Endodermal cell (in vitro differentiated cells): ENCODE measurements at regions not wholly inside any gene's neighbourhood (a gene's known extent, or its start where the extent isn't known, plus 50 kb on each side); places are given as distances from the start of the nearest gene placed in this dataset.

ENCODE experiments used
- DNase-seq: peaks from one replicate; pipeline ENCODE4 v3.0.0-alpha.2; 2017
- H3K27ac ChIP-seq: 2 replicates; pipeline ENCODE4 v1.5.1; 2013; ENCODE audit warnings: mild to moderate bottlenecking, low read depth, low read length, moderate library complexity
- H3K27me3 ChIP-seq: 2 replicates; pipeline ENCODE4 v1.6.1; 2013; ENCODE audit warnings: mild to moderate bottlenecking, low read length, moderate library complexity; ENCODE audit not compliant: insufficient read depth, control insufficient read depth, poor library complexity, severe bottlenecking
- H3K36me3 ChIP-seq: 2 replicates; pipeline ENCODE4 v1.7.0; 2013; ENCODE audit warnings: mild to moderate bottlenecking, low read length, moderate library complexity; ENCODE audit not compliant: control insufficient read depth, insufficient read depth
- H3K4me1 ChIP-seq: one replicate; pipeline ENCODE4 v1.7.0; 2013; ENCODE audit warnings: low read length; ENCODE audit not compliant: control insufficient read depth, insufficient read depth
- H3K4me3 ChIP-seq: 2 replicates; pipeline ENCODE4 v1.5.1; 2013; ENCODE audit warnings: mild to moderate bottlenecking, low read length, moderate library complexity
- H3K9ac ChIP-seq: 2 replicates; pipeline ENCODE4 v1.6.1; 2013; ENCODE audit warnings: mild to moderate bottlenecking, low read length, moderate library complexity; ENCODE audit not compliant: poor library complexity, severe bottlenecking; ENCODE audit errors: extremely low read depth
- H3K9me3 ChIP-seq: 2 replicates; pipeline ENCODE4 v1.6.1; 2013; ENCODE audit warnings: mild to moderate bottlenecking, low read length, moderate library complexity; ENCODE audit not compliant: control insufficient read depth
- H3K27ac Mint-ChIP-seq: 2 replicates; pipeline ENCODE4 v1.8.0; 2020; ENCODE audit warnings: mixed read lengths
- H3K27me3 Mint-ChIP-seq: 2 replicates; pipeline ENCODE4 v1.8.0; 2021; ENCODE audit warnings: mild to moderate bottlenecking, mixed read lengths; ENCODE audit not compliant: insufficient read depth
- H3K36me3 Mint-ChIP-seq: 2 replicates; pipeline ENCODE4 v1.8.0; 2020; ENCODE audit warnings: low read depth, mixed read lengths
- H3K4me1 Mint-ChIP-seq: 2 replicates; pipeline ENCODE4 v1.8.0; 2020; ENCODE audit warnings: mixed read lengths
- H3K4me3 Mint-ChIP-seq: 2 replicates; pipeline ENCODE4 v1.8.0; 2020; ENCODE audit warnings: mild to moderate bottlenecking, moderate library complexity, mixed read lengths
- H3K9me3 Mint-ChIP-seq: 2 replicates; pipeline ENCODE4 v1.8.0; 2020; ENCODE audit warnings: mild to moderate bottlenecking, mixed read lengths
- CTCF ChIP-seq: fragments of 200-600 bp; sonication (generic); conservative IDR thresholded peaks from 2 replicates; pipeline ENCODE4 v1.5.0; 2021; ENCODE audit warnings: antibody characterized with exemption, mild to moderate bottlenecking
- WGBS, 2 experiments: methylation state at CpG; one replicate each; pipeline versions ENCODE4 v1.1.5 to v1.1.7; 2013; ENCODE audit warnings: missing lambda C conversion rate in 2 of 2, mixed read lengths in 1 of 2; ENCODE audit not compliant: insufficient coverage in 1 of 2, insufficient read length in 1 of 2; 5-methylcytosine and 5-hydroxymethylcytosine counted together

GRCh38 chr2:192369969-192370368 lies 175.2 kb upstream of the TMEFF2 start:
- no peaks in the 10 kb centered on the region for H3K9me3 Mint-ChIP-seq
- Histone ChIP-seq H3K27me3 (no peaks in the 10 kb centered on the region), H3K9ac (no peak overlapping the region), H3K36me3 (no peaks in the 10 kb centered on the region), H3K27ac (no peak overlapping the region), H3K4me1 (no peaks in the 10 kb centered on the region), H3K4me3 (no peak overlapping the region), H3K9me3 (no peaks in the 10 kb centered on the region)
- no peak for DNase-seq
- H3K27me3 Mint-ChIP-seq = no peaks in the 10 kb centered on the region
- 94 to 100% methylated on average over 2 to 3 of the region's 3 CpGs for WGBS, 2 experiments
- H3K27ac Mint-ChIP-seq = no peak overlapping the region
- no peaks in the 10 kb centered on the region for H3K4me1 Mint-ChIP-seq
- no peaks in the 10 kb centered on the region for H3K36me3 Mint-ChIP-seq
- TF ChIP-seq CTCF = no peak
- H3K4me3 Mint-ChIP-seq = no peak overlapping the region

- peaks cover 11% of the 10 kb centered on the region for H3K4me1 Mint-ChIP-seq
- H3K27me3 ChIP-seq = no peaks in the 10 kb centered on the region
- no peak overlapping the region for H3K9ac ChIP-seq
- H3K27me3 Mint-ChIP-seq = no peaks in the 10 kb centered on the region
- no peak overlapping the region for H3K4me3 ChIP-seq
- WGBS, 2 experiments = 92 to 93% methylated on average over 3 of the region's 3 CpGs
- H3K9me3 Mint-ChIP-seq = no peaks in the 10 kb centered on the region
- no peak overlapping the region for H3K27ac Mint-ChIP-seq
- no peaks in the 10 kb centered on the region for H3K36me3 Mint-ChIP-seq
- no peak for DNase-seq
- H3K27ac ChIP-seq = no peak overlapping the region
- H3K4me1 ChIP-seq = no peaks in the 10 kb centered on the region
- no peaks in the 10 kb centered on the region for H3K36me3 ChIP-seq
- H3K9me3 ChIP-seq = no peaks in the 10 kb centered on the region
- no peak overlapping the region for H3K4me3 Mint-ChIP-seq
- no peak for TF ChIP-seq CTCF
Observed at GRCh38 chr2:192357217-192357616, 162.5 kb upstream of the TMEFF2 start.

DNA sequence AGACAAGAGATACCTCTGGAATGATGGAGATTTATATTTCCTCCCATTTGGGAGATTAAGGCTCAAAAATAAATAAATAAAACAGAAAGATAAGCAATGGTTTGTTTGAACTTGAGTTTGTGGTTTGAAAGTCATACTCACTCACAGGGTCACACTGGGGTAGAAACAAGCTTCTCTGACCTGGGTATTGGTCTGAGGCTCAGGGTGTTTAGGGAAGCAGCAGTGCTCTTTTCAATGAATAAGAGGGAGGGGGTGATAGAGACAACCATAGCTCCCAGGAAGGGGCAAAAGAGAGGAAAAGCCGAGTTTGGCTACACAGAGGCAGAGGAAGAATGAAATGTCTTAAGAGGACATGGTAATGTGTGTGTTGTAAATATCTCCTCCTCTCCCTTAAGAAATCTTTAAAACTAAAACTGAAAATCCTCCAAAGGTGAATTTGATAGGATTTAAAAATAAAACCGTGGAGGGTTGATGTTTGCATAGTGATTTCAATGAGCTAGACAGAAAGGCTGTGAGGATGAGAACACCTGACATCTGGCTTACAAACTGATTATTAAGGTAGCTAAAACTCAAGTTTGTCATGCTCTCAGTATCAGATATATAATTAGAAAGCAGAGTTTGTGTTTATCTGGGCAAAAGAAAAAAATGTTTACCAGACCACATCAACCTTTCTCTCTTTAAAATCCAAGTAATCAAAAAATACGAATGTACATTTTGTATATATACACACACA lies 159.9 kb upstream of the TMEFF2 start:
- Mint-ChIP-seq H3K4me1 (no peaks in the 10 kb centered on the region), H3K36me3 (no peaks in the 10 kb centered on the region), H3K27ac (peak overlapping the region; percentile 23), H3K9me3 (no peaks in the 10 kb centered on the region), H3K4me3 (no peak overlapping the region), H3K27me3 (no peaks in the 10 kb centered on the region)
- no peaks in the 10 kb centered on the region for H3K36me3 ChIP-seq
- H3K4me3 ChIP-seq = no peak overlapping the region
- H3K27ac ChIP-seq = no peak overlapping the region
- no peak for TF ChIP-seq CTCF
- H3K9me3 ChIP-seq = no peaks in the 10 kb centered on the region
- no peak overlapping the region for H3K9ac ChIP-seq
- H3K4me1 ChIP-seq = no peaks in the 10 kb centered on the region
- WGBS, 2 experiments = 98% methylated on average over 2 of the region's 3 CpGs; no CpG with 5 or more reads in 1 of the 2 experiments
- DNase-seq = no peak
- no peaks in the 10 kb centered on the region for H3K27me3 ChIP-seq
